Neural crest cell (in vitro differentiated cells): ENCODE measurements at regions not wholly inside any gene's neighbourhood (a gene's known extent, or its start where the extent isn't known, plus 50 kb on each side); places are given as distances from the start of the nearest gene placed in this dataset.
A peak's percentile ranks its signal among the peaks of the same experiment; 100 is the strongest.

ENCODE experiments used
- DNase-seq: peaks from one replicate; pipeline ENCODE4 v3.0.0; 2021; ENCODE audit warnings: low read depth, mixed read lengths, low spot score
- H3K27ac Mint-ChIP-seq: one replicate; pipeline ENCODE4 v1.8.0; 2021; ENCODE audit warnings: mild to moderate bottlenecking, mixed read lengths; ENCODE audit not compliant: unreplicated experiment
- H3K27me3 Mint-ChIP-seq: 2 replicates; pipeline ENCODE4 v1.8.0; 2021; ENCODE audit warnings: low read depth, mild to moderate bottlenecking, mixed read lengths
- H3K36me3 Mint-ChIP-seq: 2 replicates; pipeline ENCODE4 v1.8.0; 2021; ENCODE audit warnings: low read depth, mild to moderate bottlenecking, mixed read lengths
- H3K4me1 Mint-ChIP-seq: 2 replicates; pipeline ENCODE4 v1.8.0; 2021; ENCODE audit warnings: mixed read lengths
- H3K4me3 Mint-ChIP-seq: one replicate; pipeline ENCODE4 v1.8.0; 2021; ENCODE audit warnings: mild to moderate bottlenecking, mixed read lengths
- H3K9me3 Mint-ChIP-seq: 2 replicates; pipeline ENCODE4 v1.8.0; 2021; ENCODE audit warnings: mixed read lengths
- TF ChIP-seq, protein P1 (sequence below): fragments of 200-600 bp; sonication (generic); conservative IDR thresholded peaks from 2 replicates; pipeline ENCODE4 v1.5.0; 2021; ENCODE audit warnings: antibody characterized with exemption, mild to moderate bottlenecking

DNA sequence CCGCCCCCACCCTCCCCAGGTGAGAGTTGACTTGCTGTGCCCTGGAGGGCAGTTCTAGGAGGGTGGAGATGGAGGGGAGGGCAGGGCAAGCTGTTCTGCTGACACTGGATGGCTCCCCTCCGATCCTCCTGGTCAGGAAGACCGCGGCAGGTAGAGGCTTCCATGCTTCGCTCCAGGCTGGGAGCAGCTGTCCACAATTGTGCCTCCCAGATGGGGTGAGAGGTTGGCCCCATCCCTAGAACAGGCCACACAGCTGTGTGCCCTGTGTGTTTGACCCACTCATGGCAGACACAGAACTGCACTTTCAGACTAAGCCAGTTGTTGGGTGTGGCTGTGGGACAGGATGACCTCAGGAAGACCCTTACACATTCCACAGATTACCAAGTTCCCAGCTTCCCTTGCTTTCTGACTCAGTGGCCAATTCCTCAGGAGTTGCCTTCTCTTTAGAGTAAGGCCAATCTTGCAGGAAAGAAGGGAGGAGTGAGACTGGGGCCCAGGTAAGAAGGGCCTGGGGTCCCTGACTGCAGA, 72.1 kb upstream of the HSPA9 start:
- H3K4me1 Mint-ChIP-seq = peaks cover 36% of the 10 kb centered on the region
- no peaks in the 10 kb centered on the region for H3K27me3 Mint-ChIP-seq
- DNase-seq = no peak
- no peaks in the 10 kb centered on the region for H3K36me3 Mint-ChIP-seq
- no peak overlapping the region for H3K4me3 Mint-ChIP-seq
- no peaks in the 10 kb centered on the region for H3K9me3 Mint-ChIP-seq
- H3K27ac Mint-ChIP-seq = no peak overlapping the region
- TF ChIP-seq, protein P1, sequence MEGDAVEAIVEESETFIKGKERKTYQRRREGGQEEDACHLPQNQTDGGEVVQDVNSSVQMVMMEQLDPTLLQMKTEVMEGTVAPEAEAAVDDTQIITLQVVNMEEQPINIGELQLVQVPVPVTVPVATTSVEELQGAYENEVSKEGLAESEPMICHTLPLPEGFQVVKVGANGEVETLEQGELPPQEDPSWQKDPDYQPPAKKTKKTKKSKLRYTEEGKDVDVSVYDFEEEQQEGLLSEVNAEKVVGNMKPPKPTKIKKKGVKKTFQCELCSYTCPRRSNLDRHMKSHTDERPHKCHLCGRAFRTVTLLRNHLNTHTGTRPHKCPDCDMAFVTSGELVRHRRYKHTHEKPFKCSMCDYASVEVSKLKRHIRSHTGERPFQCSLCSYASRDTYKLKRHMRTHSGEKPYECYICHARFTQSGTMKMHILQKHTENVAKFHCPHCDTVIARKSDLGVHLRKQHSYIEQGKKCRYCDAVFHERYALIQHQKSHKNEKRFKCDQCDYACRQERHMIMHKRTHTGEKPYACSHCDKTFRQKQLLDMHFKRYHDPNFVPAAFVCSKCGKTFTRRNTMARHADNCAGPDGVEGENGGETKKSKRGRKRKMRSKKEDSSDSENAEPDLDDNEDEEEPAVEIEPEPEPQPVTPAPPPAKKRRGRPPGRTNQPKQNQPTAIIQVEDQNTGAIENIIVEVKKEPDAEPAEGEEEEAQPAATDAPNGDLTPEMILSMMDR = no peak

DNA sequence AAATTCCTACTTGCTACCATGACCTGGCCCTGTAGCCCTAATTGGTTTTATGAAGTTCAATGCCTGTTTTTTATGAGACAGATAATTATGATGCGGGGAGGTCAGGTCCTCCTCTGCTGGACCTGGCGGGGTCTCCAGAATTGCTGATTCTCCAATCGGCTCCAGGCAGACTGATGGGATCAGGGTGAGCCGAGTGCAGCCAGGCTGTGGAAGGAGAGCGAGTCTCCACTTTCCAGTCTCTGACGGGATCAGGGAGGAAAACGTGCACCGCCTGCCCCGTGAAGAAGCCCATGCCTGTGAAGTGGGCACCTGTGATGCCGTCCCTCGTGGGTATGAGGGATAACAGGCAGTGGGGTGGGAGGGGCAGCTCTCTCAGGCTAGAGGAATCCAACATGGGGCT, 71.5 kb upstream of the HSPA9 start:
- no peaks in the 10 kb centered on the region for H3K36me3 Mint-ChIP-seq
- no peak overlapping the region for H3K4me3 Mint-ChIP-seq
- peaks cover 38% of the 10 kb centered on the region for H3K4me1 Mint-ChIP-seq
- H3K27me3 Mint-ChIP-seq = no peaks in the 10 kb centered on the region
- no peak overlapping the region for H3K27ac Mint-ChIP-seq
- no peaks in the 10 kb centered on the region for H3K9me3 Mint-ChIP-seq
- no peak for DNase-seq
- TF ChIP-seq, protein P1 = no peak

DNA sequence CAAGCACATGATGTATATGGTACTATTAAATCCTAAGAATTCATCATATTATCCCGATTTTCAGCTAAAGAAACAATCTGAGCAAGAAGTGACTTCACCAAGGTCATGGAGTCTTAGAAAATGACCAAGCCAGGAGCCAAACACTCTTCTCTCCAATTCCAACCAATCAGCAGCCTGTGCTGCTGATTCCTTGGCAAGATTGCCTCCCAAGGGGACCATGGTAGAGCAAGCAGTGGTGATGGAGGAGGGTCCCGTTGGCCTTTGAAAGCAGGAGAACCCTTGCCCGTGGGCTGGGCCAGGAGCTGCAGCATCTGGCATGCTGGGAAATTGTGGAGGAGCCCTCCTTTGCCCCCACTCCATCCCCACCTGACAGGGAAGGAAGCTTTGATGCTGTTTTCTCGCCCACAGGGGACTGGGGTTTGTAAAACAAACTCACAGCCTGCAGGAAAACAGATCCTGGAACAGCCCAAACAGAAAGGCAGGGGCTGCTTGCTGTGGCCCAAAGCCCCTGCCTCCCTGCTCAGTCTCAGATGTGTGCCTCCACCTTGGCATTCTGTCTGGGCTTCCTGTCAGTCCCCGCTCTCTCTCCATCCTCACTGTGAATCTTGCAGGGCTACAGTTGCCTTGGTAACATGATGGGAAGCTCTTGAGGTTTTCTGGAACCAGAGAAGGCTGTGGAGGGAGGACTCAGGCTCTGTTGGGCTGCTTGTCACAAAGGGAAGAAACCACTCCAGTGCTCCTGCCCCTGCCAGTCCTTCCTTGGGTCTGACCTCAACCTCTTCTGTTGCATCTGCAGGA, 70.8 kb upstream of the HSPA9 start:
- TF ChIP-seq, protein P1 = no peak
- Mint-ChIP-seq H3K4me1 (peaks cover 40% of the 10 kb centered on the region), H3K4me3 (no peak overlapping the region), H3K27me3 (no peaks in the 10 kb centered on the region), H3K27ac (peak overlapping the region; percentile 67), H3K9me3 (no peaks in the 10 kb centered on the region), H3K36me3 (no peaks in the 10 kb centered on the region)
- DNase-seq = no peak

DNA sequence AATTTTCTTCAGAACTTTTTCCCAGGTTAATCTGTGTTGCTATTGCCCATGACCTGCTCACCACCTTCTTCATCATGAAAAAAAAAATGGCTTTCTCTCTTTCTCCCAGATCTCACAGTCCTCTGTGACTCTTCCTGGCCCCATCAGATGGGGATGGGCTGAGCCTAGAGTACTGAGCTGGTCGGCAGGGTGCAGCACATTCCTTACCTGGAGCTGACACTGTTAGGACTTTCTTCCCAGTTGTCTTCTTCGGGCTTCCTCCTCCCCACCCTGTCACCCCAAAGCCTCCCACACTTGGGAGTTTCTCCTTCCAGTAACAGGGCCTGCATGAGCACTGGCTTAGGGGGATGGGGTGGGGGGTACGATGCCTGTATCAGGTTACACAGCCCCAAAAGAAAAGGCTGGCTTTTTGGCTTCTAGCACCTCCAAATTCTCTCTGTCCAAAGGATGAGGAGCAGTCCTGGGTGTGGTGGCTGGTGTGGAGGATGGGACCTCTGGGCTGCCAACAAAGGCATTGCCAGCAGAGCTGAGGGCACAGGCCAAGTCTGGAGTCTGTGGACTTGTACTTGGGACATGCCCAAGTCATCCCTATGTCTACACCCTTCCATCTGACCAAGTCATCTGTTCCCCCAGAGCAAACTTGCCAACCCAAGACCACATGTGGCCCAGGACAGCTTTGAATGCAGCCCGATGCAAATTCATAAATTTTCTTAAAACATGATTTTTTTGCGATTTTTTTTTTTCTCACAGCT, 68.0 kb upstream of the HSPA9 start:
- peak overlapping the region; percentile 50 for H3K27ac Mint-ChIP-seq
- no peak for DNase-seq
- TF ChIP-seq, protein P1 = no peak
- H3K27me3 Mint-ChIP-seq = no peaks in the 10 kb centered on the region
- peaks cover 29% of the 10 kb centered on the region for H3K4me1 Mint-ChIP-seq
- H3K9me3 Mint-ChIP-seq = no peaks in the 10 kb centered on the region
- H3K36me3 Mint-ChIP-seq = no peaks in the 10 kb centered on the region
- no peak overlapping the region for H3K4me3 Mint-ChIP-seq

DNA sequence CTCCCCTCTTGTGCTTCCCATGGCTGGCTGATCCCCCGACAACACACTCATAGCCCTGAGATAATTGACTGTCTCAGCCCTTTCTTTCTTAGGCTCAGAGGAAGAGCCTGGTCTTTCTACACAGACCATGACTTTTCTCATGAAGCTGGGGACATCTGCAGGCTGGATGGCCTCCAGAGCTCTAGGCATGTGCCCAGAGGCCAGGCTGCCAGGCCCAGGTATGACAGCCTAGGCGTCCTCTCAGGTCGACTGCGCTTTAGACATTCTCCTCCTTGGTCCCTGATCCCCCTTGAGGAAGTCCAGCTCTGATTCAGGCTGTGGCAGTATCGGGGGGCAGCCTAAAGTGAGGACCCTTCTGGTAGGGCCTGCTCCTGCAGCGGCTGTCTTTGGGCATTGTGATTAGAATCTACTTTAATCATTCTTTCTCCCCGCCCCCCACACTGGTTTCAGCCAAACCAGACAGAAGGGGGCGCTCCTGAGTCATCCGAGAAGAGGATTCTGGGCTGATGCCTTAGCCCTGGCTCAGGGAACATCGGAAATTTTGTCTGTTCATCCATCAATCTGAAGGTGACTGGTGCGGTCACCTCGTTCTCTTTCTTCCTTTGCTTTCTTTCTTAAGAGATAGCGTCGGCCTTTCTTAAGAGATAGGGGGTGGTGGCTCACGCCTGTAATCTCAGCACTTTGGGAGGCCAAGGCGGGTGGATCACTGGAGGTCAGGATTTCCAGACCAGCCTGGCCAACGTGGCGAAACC, 66.5 kb upstream of the HSPA9 start:
- TF ChIP-seq, protein P1 = peak; percentile 84
- Mint-ChIP-seq H3K27me3 (no peaks in the 10 kb centered on the region), H3K4me3 (no peak overlapping the region), H3K27ac (peak overlapping the region; percentile 7), H3K36me3 (no peaks in the 10 kb centered on the region), H3K4me1 (peaks cover 17% of the 10 kb centered on the region), H3K9me3 (no peaks in the 10 kb centered on the region)
- peak; percentile 96 for DNase-seq
